ENCODE measurements at regions not wholly inside any gene's neighbourhood (a gene's known extent, or its start where the extent isn't known, plus 50 kb on each side); places are given as distances from the start of the nearest gene placed in this dataset.

DNA sequence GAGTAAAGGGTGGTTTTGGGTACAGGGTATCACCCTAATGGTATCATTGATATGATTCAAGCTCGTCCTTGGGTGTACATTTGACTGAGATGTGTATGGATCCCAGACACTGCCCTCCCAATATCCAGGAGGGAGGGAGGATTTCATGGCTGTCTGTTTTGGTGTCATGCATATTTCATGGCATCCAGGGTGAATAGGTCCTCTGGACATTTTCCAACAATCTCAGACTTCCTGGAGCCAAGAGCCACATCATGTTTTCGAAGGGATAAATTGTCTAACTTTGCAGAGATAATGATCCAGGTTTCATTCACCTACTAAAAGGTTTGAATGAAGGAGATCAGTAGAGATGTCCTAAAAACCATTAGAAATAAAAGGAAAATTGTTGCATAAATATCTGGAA is 431.9 kb downstream of the SHISA9 start:
- TF ChIP-seq, protein P1, sequence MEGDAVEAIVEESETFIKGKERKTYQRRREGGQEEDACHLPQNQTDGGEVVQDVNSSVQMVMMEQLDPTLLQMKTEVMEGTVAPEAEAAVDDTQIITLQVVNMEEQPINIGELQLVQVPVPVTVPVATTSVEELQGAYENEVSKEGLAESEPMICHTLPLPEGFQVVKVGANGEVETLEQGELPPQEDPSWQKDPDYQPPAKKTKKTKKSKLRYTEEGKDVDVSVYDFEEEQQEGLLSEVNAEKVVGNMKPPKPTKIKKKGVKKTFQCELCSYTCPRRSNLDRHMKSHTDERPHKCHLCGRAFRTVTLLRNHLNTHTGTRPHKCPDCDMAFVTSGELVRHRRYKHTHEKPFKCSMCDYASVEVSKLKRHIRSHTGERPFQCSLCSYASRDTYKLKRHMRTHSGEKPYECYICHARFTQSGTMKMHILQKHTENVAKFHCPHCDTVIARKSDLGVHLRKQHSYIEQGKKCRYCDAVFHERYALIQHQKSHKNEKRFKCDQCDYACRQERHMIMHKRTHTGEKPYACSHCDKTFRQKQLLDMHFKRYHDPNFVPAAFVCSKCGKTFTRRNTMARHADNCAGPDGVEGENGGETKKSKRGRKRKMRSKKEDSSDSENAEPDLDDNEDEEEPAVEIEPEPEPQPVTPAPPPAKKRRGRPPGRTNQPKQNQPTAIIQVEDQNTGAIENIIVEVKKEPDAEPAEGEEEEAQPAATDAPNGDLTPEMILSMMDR (conservative IDR thresholded peaks at IDR 0.05; ENCODE audit: low read depth, low read length): no peak
- TF ChIP-seq POLR2A (IDR thresholded peaks at IDR 0.05; ENCODE audit: low read depth, low read length): no peak
- TF ChIP-seq, protein P2, sequence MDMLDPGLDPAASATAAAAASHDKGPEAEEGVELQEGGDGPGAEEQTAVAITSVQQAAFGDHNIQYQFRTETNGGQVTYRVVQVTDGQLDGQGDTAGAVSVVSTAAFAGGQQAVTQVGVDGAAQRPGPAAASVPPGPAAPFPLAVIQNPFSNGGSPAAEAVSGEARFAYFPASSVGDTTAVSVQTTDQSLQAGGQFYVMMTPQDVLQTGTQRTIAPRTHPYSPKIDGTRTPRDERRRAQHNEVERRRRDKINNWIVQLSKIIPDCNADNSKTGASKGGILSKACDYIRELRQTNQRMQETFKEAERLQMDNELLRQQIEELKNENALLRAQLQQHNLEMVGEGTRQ (IDR thresholded peaks at IDR 0.05; ENCODE audit: low read depth, low read length): no peak
- TF ChIP-seq BHLHE40 (IDR thresholded peaks at IDR 0.05; ENCODE audit: low read depth, low read length): no peak
- TF ChIP-seq RAD21 (IDR thresholded peaks at IDR 0.05; ENCODE audit: low read length): no peak
- TF ChIP-seq RCOR1 (IDR thresholded peaks at IDR 0.05; ENCODE audit: insufficient replicate concordance, low read length): no peak
- no peak for TF ChIP-seq RFX5 (IDR thresholded peaks at IDR 0.05; ENCODE audit: low read depth, low read length)
- no peak for TF ChIP-seq CHD1 (IDR thresholded peaks at IDR 0.05; ENCODE audit: low read depth, low read length)
- TF ChIP-seq, protein P3, sequence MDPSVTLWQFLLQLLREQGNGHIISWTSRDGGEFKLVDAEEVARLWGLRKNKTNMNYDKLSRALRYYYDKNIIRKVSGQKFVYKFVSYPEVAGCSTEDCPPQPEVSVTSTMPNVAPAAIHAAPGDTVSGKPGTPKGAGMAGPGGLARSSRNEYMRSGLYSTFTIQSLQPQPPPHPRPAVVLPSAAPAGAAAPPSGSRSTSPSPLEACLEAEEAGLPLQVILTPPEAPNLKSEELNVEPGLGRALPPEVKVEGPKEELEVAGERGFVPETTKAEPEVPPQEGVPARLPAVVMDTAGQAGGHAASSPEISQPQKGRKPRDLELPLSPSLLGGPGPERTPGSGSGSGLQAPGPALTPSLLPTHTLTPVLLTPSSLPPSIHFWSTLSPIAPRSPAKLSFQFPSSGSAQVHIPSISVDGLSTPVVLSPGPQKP (IDR thresholded peaks at IDR 0.05; ENCODE audit: borderline replicate concordance, low read depth, low read length): no peak
- no peak for TF ChIP-seq NFE2L2 (IDR thresholded peaks at IDR 0.05; ENCODE audit: low read depth, low read length)

Data from IMR-90 (cell line).